Left ventricle myocardium superior (tissue), 1 donor: ENCODE measurements at regions not wholly inside any gene's neighbourhood (a gene's known extent, or its start where the extent isn't known, plus 50 kb on each side); places are given as distances from the start of the nearest gene placed in this dataset.
"Not testable (repeated sequence)": the region's sequence is repeated elsewhere in the genome, so short reads cannot be mapped to it uniquely, and the experiment has no call there.

ENCODE experiments used
- ATAC-seq: fragments of 200-7000 bp; cut with Tn5 transposase; one replicate; pipeline ENCODE4 v1.9.1; 2020; ENCODE audit warnings: mild to moderate bottlenecking, moderate library complexity
- DNase-seq: peaks from one replicate; pipeline ENCODE4 v3.0.0-alpha.2; 2020
- intact Hi-C: fragments of 100-400 bp; cut with micrococcal nuclease; formaldehyde crosslinking; loops from one replicate; pipeline ENCODE4 v1.11.0; 2022
- donor health status: DM: no; HTN: yes; CAD: no; lungs with severe emphysema.

GRCh38 chr2:192827735-192828134 is 633.0 kb upstream of the TMEFF2 start:
- intact Hi-C loops, result no loop called here
- ATAC-seq (no peak), DNase-seq (no peak)

GRCh38 chr2:192814376-192814775 is 619.6 kb upstream of the TMEFF2 start:
- DNase-seq (no peak), ATAC-seq (no peak)
- intact Hi-C loops, result no loop called here

- intact Hi-C loops, result no loop called here
- no peak for DNase-seq
- no peak for ATAC-seq
These were observed 618.6 kb upstream of the TMEFF2 start for GRCh38 chr2:192813341-192813740.

DNA sequence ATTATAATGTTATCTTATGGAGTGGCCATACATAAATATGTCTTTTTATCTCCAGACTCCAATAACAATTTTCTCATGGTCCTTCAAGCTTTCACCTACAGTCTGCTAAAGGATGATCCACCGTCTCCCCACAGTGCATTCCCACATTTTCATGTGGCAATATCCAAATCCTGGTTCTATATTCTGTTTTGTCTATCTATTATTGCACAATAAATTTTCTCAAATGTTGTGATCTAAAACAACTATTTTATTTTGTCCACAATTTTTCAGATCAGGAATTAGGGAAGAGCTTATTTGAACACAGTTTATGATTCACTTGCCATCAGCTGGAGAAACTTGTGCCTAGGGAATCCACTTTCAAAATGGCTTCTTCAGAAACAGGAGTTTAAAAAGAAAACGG is 614.4 kb upstream of the TMEFF2 start:
- ATAC-seq, result no peak
- intact Hi-C loops, result no loop called here
- no peak for DNase-seq

DNA sequence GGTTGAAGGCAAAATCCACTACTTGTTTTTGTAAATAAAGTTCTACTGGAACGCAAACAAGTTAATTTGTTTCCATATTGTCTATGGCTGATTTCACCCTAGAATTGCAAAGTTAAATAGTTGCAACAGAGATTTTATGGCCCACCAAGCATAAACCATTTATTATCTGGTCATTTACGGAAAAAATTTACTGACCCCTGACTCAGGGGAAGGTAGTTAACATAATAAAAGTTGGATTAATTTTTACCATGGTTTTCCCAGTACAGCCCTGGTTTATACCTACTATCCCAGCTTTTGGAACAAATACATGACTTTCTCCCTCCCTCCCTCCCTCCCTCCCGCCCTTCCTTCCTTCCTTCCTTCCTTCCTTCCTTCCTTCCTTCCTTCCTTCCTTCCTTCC is 588.9 kb upstream of the TMEFF2 start:
- intact Hi-C loops, result no loop called here
- DNase-seq, result no peak
- no peak for ATAC-seq

DNA sequence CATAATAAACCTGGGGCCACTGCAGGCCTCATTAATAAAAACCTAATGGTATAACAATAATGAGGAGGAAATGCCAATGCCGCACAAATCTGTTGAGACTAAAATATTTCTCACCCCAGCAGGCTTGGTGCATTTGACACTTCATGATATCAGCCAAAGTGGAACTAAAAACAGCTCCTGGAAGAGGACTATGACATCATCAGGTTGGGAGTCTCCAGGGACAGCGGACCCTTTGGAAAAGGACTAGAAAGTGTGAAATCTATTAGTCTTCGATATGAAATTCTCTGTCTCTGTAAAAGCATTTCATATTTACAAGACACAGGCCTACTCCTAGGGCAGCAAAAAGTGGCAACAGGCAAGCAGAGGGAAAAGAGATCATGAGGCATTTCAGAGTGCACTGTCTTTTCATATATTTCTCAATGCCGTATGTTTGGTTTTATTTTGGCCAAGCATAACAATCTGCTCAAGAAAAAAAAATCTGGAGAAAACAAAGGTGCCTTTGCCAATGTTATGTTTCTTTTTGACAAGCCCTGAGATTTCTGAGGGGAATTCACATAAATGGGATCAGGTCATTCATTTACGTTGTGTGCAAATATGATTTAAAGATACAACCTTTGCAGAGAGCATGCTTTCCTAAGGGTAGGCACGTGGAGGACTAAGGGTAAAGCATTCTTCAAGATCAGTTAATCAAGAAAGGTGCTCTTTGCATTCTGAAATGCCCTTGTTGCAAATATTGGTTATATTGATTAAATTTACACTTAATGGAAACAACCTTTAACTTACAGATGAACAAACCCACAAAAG is 580.9 kb upstream of the TMEFF2 start:
- DNase-seq (no peak), ATAC-seq (no peak)
- intact Hi-C loops, result no loop called here

- no peak for ATAC-seq
- no peak for DNase-seq
- intact Hi-C loops, result no loop called here
These were observed 580.3 kb upstream of the TMEFF2 start for GRCh38 chr2:192775011-192775410.

DNA sequence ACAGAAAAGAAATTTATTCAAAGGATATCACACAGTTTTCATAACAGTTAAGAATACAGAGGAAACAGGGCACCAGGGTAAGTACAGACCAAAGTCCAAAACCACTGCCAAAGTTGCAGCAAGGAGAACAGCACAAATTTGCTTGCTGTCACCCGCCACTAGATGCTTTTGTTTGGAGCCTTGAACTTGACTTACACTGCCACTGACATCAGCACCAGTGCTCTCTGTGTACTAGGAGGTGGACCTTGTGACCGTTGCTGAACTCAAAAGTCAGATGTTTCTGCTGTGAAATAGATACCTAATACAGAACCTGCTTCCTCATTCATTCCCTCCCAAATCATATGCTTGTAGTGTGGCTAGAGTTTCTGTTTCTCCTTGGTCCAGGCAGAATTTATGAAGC is 578.3 kb upstream of the TMEFF2 start:
- no peak for ATAC-seq

DNA sequence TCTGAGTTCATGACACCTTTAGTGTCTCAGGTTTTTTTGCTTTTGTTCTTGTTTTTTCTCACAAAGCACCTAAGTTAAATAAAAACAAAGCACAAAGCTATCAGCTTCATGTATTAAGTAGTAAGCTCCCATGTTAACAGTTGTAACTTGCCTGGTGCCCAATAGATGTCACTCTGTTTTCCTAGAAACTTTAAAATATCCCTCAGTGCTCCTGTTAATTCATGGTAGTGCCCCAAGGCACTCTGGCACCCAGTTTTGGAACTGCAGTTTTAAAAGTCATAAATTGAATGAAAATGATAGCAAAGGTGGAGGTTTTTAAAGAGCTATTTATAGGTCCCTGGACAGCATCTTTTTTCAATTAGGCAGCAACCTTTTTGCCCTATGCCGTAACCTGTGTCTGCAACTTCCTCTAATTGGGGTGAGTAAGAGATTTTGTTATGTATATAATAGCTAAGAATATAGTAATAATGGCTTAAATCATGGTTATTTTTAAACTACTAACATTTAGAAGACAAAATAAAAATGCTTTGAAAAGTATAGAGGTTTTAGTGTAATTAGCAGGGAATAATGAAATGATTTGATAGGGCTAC is 555.0 kb upstream of the TMEFF2 start:
- no peak for ATAC-seq
- intact Hi-C loops, result no loop called here
- no peak for DNase-seq

More for the DNA sequence above, 578.3 kb upstream of the TMEFF2 start:
- intact Hi-C loops, result no loop called here
- DNase-seq, result no peak

DNA sequence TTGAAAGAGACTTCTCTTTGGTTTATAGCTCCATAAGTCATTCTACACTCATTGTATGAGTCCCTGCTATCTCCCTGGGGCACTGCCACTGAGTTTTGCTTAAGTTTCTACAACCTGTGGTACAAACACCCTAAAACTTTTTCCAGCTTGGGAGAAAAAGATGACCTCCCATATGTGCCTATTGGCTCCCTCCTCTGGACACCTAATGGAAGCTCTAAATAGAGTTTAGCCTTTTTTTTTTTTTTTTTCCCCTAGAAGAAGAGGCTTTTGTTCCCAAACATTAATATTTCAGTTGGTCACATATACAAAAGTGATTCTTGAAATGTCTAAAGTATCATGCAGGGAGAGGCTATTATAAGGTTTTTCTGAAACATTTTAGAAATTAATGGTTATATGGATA is 547.2 kb upstream of the TMEFF2 start:
- ATAC-seq, result no peak
- intact Hi-C loops, result no loop called here

DNA sequence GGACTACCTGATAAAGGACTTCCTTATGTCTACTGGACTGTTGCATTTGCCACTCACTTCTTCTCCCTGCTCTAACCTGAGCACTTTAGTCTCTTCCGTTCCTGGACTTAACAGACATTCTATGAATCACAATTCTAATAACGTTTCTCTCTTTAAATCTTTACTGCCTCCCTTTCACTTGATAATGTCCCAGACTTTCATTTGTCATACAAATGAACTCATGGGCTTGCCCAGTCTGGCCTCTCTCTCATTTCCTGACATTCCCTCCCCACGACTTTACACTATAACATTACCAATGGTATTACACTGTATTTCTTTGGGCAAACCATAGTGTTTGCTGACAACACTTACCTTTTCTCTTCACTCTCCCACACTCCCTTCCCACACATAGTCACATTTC is 540.7 kb upstream of the TMEFF2 start:
- intact Hi-C loops, result no loop called here
- ATAC-seq (no peak), DNase-seq (no peak)

More for the DNA sequence above, 547.2 kb upstream of the TMEFF2 start:
- no peak for DNase-seq

DNA sequence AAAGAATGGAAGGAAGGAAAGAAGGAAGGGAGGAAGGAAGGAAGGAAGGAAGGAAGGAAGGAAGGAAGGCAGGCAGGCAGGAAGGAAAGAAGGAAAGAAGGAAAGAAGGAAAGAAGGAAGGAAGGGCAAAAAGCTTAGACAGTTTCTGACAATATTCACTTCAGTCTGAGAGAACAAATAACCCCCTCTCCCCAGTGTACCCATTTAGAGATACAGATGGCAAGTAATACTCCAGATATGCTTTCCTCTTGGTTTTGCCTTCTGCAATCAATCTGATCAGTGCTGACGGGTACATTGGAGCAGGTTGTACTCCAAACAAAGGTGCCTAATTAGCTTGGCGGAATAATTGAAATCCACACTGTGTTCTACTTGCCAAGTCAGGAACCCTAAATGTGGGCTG is 534.6 kb upstream of the TMEFF2 start:
- DNase-seq, result no peak
- intact Hi-C loops, result no loop called here
- no peak for ATAC-seq

DNA sequence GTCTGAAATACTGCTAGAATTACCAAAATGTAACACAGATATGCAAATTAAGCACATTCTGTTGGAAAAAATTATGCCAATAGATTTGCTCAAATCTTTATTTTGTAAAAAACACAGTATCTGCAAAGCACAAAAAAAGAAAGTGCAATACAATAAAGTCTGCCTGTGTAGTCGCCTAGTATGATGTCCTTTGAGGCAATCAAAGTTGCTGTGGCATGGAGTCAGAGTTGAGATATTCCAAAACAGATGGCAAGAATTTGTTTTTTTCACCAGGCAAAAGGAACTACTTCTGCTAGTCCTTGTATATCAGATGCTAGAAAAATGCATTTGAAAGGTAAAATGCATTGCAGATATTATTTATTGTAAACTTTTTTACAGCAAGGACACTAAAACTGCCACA is 531.3 kb upstream of the TMEFF2 start:
- no peak for ATAC-seq
- intact Hi-C loops, result no loop called here
- no peak for DNase-seq

DNA sequence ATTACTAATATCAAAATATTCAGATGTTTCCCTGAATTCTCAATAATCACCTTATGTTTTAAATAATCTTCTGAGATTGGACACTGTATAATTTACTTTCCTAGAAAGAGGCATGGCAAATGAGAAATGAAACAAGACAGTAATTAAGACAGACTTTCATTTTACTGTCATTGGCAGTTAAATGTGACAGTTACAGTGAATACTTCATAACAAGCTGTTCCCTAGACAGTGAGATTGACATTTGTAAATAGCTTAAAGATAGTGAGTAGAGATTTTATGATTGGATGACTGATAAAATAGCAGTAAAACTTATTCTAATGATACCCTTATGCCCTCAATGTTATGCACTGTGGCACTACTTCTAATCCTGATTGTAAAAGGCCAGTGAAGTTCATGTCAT is 524.9 kb upstream of the TMEFF2 start:
- ATAC-seq, result no peak
- DNase-seq, result no peak
- intact Hi-C loops, result no loop called here

DNA sequence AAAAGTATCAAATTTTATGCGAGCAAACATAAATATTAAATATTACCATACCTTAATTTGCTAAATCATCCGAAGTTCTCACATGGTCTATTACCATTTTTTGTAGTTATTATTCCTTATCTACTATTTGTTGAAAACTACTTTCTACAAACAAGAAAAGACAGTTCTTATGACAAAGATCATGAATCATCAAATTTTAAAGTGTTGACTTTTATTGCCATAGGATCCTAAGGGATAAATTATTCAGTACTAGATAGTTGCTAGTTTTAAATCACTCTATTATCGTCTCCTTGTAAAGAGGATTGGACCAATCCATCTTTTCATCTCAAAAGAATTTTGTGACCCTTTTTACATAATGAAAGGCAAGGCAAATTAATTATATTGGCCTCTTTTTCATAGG is 523.6 kb upstream of the TMEFF2 start:
- intact Hi-C loops, result no loop called here
- DNase-seq (no peak), ATAC-seq (no peak)

DNA sequence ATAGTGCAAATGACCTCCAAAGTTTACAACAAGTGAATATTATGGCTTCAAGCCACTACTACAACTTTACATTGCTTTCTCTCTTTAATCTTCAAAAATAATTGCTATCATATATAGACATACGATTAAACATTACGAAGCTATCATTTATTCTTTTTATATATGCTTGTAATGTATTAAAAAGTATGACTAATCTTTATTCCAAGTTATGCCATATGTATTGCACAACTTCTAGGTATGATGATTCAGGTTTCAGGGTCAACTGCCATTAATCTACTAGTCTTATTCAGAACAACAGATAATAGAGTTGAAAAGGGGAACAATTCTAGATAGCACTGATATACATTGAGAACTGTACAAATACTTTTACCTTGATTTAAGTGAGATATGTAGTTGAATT is 506.2 kb upstream of the TMEFF2 start:
- ATAC-seq (no peak), DNase-seq (no peak)
- intact Hi-C loops, result no loop called here

- ATAC-seq (no peak), DNase-seq (no peak)
- intact Hi-C loops, result no loop called here
These were observed 503.1 kb upstream of the TMEFF2 start for GRCh38 chr2:192697880-192698279.

- ATAC-seq (no peak), DNase-seq (no peak)
- intact Hi-C loops, result no loop called here
These were observed 502.1 kb upstream of the TMEFF2 start for GRCh38 chr2:192696857-192697256.

GRCh38 chr2:192687015-192687414 is 492.3 kb upstream of the TMEFF2 start:
- ATAC-seq, result no peak
- no peak for DNase-seq
- intact Hi-C loops, result no loop called here

DNA sequence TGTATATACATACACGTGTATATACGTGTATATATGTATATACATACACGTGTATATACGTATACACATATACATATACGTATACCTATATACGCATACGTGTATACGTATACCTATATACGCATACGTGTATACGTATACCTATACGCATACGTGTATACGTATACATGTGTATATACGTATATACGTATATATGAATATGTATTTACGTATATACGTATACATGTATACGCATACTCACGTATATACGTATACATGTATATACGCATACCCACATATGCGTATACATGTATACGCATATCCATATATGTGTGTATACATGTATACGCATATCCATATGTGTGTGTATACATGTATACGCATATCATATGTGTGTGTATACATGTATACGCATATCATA is 487.8 kb upstream of the TMEFF2 start:
- ATAC-seq, intact Hi-C loops, DNase-seq: not testable (repeated sequence)

DNA sequence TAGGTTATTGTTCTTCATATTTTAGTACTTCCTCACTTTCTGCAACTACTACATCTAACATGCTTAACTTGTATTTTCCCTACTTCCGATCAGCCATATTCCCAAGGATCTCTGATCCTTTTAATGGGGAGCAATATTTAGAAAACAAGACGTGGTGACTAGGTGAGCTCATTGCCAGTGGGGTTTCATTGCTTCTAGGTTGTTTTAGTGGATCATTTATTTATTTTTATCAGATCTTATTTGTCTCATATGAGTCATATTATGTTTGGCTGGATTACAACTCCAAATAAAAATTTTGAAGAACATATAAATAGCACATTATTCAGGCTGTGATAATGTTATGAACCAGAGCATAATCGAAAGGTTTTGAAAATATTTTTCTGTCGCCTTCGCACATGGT is 480.9 kb upstream of the TMEFF2 start:
- DNase-seq, result no peak
- intact Hi-C loops, result no loop called here
- ATAC-seq, result no peak
